NCI-H2227 (cell line): ENCODE measurements at regions not wholly inside any gene's neighbourhood (a gene's known extent, or its start where the extent isn't known, plus 50 kb on each side); places are given as distances from the start of the nearest gene placed in this dataset.
"Not testable (repeated sequence)": the region's sequence is repeated elsewhere in the genome, so short reads cannot be mapped to it uniquely, and the experiment has no call there.

Experiments used
- DNase-seq: peaks from one replicate; lab custom pipeline; 2025; ENCODE audit not compliant: unreplicated experiment; lab: John Stamatoyannopoulos, UW

DNA sequence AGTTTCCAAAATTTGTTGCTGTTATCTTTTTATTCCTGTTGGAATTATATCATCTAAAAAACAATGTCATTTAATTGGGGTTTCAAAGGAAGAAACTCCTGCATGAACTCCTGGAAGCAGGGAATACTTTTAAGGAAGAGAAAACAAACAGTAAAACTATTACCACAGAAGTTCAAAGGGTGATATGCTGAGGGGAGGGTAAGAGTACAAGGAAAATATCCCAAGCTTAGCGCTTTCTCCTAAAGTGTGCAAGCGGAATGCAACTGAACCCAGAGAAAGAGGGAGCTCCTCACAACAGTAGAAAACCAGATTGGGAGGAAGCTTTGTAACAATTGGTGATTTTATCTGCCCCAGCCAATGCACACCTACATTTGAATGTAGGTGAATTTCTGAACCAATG, 175.1 kb downstream of the NUFIP1 start:
- no peak for DNase-seq

- DNase-seq, result no peak
Measured at GRCh38 chr13:44812818-44813217, 176.5 kb downstream of the NUFIP1 start.

- DNase-seq, result peak; percentile 51
Measured at GRCh38 chr13:44810061-44810840, 179.0 kb downstream of the NUFIP1 start.

GRCh38 chr13:44809190-44809589, 180.1 kb downstream of the NUFIP1 start:
- no peak for DNase-seq

- no peak for DNase-seq
Measured at GRCh38 chr13:44808185-44808584, 181.1 kb downstream of the NUFIP1 start.

DNA sequence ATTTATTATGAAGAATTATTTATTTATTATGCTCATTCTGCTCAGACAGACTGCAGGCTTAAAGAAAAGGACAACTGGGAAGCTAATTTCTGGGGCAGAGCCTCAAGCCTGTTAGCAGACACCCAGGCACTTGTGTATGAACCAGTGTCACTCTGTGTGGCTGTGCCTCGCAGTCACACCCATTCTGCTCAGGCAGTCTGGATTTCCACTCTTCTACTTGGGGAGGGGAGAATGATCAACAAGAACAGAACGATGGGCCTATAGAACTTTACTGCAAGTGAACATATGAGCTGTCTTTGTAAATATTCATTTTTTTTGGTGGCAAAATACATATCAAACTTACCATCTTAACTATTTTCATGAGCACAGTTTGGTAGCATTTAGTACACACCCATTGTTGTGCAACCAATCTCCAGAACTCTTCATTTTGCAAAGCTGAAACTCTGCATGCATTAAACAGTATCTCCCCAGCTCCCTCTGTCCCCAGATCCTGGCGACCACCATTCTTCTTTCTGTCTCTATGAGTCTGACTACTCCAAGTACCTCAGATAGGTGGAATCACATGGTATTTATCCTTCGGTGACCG, 181.7 kb downstream of the NUFIP1 start:
- DNase-seq, result no peak

GRCh38 chr13:44806826-44807225, 182.4 kb downstream of the NUFIP1 start:
- no peak for DNase-seq

- no peak for DNase-seq
Measured at GRCh38 chr13:44805585-44805984, 183.7 kb downstream of the NUFIP1 start.

GRCh38 chr13:44803390-44803789, 185.9 kb downstream of the NUFIP1 start:
- no peak for DNase-seq

DNA sequence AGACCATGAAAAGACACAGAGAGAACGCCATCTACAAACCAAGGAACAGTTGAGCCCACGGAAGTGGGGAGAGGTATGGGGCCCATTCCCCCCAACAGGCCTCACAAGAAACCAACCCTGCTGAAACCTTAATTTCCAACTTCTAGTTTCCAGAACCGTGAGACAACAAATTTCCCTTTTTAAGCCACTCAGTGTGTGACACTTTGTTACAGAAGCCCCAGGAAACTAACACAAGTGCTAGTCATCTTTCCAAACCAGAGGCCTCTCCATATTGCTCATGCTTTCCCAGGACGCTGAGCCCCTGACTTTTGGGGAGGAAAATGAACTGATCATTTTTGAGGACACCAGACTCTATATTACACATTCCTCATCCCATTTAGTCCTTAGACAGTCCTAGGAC, 186.8 kb downstream of the NUFIP1 start:
- no peak for DNase-seq

DNA sequence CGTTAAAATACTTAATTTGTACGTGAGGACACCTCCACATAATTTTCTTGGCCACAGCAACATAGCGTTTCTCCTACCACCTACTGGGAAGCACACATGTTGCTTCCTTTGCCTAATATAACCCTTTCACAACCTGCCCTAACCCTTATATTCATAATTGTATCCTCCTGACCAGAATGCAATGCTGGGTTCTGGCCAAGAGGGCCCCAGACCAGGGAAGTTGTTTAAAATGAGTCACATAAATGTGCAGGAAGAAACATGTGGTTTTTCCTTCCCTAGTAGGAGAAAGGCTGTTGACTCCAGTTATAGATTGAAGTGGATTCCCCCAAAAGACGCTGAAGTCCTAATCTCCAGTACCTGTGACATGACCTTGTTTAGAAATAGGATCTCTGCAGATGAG, 187.3 kb downstream of the NUFIP1 start:
- DNase-seq, result no peak

GRCh38 chr13:44800626-44801025, 188.6 kb downstream of the NUFIP1 start:
- DNase-seq, result no peak

- DNase-seq, result no peak
Measured at GRCh38 chr13:44797685-44798084, 191.6 kb downstream of the NUFIP1 start.

DNA sequence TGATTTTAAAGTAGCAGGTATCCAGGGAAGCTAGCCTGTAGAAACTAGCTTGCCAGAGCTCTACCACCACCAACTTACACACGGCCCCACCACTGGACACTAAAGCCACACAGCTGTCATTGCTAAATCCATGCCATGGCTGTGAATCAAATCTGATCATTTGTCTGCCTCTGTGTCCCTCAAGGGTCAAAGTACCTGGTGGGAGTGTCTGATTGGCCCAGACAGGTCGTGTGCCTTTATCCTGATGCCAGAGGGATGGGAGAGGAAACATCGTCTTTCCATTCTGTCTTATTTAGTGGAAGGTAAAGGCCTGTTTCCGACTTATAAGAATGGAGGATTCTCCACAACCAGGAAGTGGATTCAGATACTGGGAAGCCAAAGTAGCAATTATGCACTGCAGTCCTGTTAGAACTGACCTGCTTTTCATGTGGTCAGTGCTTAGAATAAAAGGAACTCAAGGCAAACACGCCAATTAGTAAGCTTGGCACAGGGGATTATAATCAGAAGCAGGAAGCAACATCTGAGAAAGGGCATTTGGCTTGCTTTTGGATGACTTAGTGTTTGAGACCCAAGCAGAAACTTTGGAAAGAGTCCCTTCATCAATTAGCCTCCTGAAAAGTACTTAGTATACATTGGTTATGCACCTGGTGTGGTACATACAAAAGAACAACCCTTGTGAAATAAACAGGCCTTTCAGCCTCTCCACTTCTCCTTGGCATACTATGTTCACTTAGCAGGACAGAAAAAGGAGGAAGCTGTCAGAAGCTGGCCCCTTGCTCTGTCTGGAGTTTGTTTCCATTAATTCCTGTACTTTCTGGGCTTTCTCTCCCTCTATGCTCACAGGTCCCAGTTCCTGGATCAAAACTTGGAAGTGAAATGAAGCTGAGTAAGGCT, 192.4 kb downstream of the NUFIP1 start:
- DNase-seq, result no peak

GRCh38 chr13:44796039-44796438, 193.2 kb downstream of the NUFIP1 start:
- not testable (repeated sequence) for DNase-seq

GRCh38 chr13:44795176-44795575, 194.1 kb downstream of the NUFIP1 start:
- DNase-seq, result no peak

- no peak for DNase-seq
Measured at GRCh38 chr13:44792096-44792495, 197.2 kb downstream of the NUFIP1 start.

DNA sequence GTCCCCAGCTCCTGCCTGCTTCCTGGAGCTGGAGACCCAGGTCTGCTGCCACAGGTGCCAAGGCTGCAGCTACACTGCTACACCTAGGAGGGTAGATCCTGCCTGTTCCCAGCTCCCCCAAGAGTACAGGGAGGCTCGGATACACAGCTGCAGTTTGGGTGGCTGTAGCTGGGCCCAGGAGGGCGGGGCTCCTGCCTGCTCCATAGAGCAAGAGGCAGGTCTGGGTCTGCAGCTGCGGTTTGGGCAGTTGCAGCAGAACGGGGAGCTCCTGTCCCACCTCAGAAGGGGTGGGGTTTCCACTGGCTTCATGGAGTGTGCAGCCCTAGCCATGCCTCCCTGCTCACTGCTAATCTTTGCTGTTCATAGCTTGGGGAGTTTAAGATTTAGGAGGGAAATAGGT, 199.0 kb downstream of the NUFIP1 start:
- no peak for DNase-seq

- DNase-seq, result no peak
Measured at GRCh38 chr13:44787617-44788016, 201.7 kb downstream of the NUFIP1 start.

DNA sequence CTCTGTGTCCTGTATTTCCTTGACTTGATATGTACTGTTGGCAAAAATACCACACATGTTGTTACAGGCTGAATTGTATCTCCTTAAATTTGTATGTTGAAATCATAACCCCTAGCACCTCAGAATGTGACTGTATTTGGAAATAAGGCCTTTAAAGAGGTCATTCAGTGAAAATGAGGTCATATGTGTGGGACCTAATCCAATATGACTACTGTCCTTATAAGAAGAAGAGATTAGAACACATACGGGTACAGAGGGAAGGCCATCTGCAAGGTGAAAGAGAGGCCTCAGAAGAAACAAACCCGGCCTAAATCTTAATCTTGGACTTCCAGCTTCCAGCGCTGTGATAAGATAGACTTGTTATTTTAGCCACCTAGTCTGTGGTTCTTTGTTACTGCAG, 202.5 kb downstream of the NUFIP1 start:
- DNase-seq, result no peak

DNA sequence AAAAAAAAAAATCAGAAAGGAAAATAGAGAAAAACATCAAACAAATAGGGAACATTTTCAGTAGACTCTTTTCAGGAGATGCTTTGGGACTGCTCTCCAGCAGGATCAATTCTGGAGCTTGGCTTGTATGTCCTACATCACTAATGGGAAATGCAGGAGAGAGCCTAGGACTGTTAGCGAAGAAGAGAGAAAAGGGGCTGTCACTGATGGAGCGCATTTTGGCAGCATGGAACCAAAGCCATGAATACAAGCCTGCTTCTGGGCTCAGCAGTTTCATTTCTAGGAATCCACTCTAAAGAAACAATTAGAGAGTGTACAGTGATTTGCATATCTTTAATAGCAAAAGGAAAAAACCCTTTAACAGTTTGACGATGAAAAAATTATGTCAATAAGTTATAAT, 203.9 kb downstream of the NUFIP1 start:
- DNase-seq, result no peak

GRCh38 chr13:44784708-44785080, 204.6 kb downstream of the NUFIP1 start:
- DNase-seq, result no peak
